NB4 (cell line): ENCODE measurements at regions not wholly inside any gene's neighbourhood (a gene's known extent, or its start where the extent isn't known, plus 50 kb on each side); places are given as distances from the start of the nearest gene placed in this dataset.

ENCODE experiments used
- POLR2A ChIP-seq: IDR thresholded peaks from 2 replicates; pipeline ENCODE4 v1.6.1; 2011; ENCODE audit warnings: mild to moderate bottlenecking; ENCODE audit not compliant: insufficient read length; ENCODE audit errors: extremely low read depth
- TF ChIP-seq, protein P1 (sequence below): IDR thresholded peaks from one replicate; pipeline ENCODE4 v1.5.1; 2012; ENCODE audit warnings: low read depth, low read length

DNA sequence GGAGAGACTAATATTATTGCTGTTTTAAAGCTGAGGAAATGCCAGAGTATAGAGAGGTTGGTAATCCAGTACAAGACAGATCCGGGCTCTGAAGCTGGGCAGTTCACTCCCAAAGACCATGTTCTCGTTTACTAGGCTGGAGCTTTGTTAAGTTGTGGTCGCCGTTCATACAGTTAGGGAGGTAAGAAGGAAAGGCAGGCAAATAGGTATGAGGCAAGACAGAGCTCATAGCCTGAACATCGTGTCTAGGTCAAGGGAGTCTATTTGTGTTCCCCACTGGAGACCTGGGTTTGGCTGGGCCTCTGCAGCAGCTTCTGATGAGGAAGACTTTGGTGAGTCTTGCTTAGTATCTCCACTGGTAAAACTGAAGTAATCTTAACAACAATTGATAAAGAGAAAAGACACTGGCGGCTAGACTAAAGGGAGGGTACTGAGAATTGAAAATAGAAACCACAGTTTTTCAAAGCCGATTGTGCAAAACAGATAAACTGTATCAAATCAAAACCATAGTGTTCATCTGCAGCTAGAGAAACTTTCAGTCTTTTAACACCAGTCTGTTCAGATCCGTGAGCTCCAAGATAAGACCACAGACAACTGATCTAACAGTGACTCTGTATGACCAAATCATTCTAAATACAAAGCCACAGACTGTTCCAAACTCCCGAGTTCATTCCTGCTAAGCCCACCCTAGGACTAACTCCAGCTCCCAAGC lies 217.0 kb upstream of the FAM78B start:
- TF ChIP-seq, protein P1, sequence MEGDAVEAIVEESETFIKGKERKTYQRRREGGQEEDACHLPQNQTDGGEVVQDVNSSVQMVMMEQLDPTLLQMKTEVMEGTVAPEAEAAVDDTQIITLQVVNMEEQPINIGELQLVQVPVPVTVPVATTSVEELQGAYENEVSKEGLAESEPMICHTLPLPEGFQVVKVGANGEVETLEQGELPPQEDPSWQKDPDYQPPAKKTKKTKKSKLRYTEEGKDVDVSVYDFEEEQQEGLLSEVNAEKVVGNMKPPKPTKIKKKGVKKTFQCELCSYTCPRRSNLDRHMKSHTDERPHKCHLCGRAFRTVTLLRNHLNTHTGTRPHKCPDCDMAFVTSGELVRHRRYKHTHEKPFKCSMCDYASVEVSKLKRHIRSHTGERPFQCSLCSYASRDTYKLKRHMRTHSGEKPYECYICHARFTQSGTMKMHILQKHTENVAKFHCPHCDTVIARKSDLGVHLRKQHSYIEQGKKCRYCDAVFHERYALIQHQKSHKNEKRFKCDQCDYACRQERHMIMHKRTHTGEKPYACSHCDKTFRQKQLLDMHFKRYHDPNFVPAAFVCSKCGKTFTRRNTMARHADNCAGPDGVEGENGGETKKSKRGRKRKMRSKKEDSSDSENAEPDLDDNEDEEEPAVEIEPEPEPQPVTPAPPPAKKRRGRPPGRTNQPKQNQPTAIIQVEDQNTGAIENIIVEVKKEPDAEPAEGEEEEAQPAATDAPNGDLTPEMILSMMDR = no peak
- no peak for TF ChIP-seq POLR2A
